ENCODE measurements at regions not wholly inside any gene's neighbourhood (a gene's known extent, or its start where the extent isn't known, plus 50 kb on each side); places are given as distances from the start of the nearest gene placed in this dataset.

DNA sequence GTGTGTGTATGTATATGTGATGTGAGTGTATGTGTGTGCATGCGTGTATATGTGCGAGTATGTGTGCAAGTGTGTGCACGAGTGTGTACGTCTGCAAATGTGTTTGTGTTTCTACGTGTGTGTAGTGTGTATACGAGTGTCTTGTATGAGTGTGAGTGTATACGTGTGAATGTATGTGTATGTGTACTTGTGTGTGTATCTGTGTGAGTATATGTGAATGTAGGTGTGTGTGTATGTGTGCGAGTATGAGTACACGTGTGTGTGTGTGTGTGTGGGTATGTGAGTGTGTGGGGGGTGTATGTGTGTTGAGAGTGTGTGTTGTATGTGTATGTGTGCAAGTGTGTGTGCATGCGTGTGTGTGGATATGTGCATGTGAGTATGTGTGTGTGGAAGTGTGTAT, 602.0 kb upstream of the CDH4 start:
- no peak overlapping the region for H3K4me3 ChIP-seq
- intact Hi-C loops (cut with DNase I; ENCODE audit: low total_unique reads): no loop called here
- no peak overlapping the region for H3K27ac ChIP-seq
- no peaks in the 10 kb centered on the region for H3K36me3 ChIP-seq
- DNase-seq: no peak
- no peaks in the 10 kb centered on the region for H3K9me3 ChIP-seq
- H3K27me3 ChIP-seq: no peaks in the 10 kb centered on the region
- TF ChIP-seq POLR2A (IDR thresholded peaks at IDR 0.05): no peak
- TF ChIP-seq, protein P1, sequence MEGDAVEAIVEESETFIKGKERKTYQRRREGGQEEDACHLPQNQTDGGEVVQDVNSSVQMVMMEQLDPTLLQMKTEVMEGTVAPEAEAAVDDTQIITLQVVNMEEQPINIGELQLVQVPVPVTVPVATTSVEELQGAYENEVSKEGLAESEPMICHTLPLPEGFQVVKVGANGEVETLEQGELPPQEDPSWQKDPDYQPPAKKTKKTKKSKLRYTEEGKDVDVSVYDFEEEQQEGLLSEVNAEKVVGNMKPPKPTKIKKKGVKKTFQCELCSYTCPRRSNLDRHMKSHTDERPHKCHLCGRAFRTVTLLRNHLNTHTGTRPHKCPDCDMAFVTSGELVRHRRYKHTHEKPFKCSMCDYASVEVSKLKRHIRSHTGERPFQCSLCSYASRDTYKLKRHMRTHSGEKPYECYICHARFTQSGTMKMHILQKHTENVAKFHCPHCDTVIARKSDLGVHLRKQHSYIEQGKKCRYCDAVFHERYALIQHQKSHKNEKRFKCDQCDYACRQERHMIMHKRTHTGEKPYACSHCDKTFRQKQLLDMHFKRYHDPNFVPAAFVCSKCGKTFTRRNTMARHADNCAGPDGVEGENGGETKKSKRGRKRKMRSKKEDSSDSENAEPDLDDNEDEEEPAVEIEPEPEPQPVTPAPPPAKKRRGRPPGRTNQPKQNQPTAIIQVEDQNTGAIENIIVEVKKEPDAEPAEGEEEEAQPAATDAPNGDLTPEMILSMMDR (IDR thresholded peaks at IDR 0.05): no peak
- no peaks in the 10 kb centered on the region for H3K4me1 ChIP-seq

DNA sequence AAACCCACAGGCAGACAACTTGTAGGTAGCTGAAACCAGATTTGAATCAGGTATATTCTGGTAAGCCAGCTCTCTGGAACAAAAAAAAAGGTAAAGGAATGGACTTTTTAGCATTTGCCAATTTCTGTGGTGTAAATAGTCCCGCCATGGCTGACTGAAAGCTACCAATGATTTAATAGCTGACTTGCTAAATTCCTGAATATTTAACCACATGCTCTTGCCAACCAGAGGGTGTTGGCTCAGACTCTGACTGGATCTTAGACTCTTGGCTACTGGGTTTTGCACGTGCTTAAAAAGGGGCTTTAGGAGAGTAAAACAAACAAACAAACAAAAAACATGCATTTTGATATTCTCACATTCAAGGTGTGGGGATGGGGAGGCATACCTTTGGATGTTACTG, 600.0 kb upstream of the CDH4 start:
- TF ChIP-seq, protein P1 (IDR thresholded peaks at IDR 0.05): no peak
- TF ChIP-seq POLR2A (IDR thresholded peaks at IDR 0.05): no peak
- intact Hi-C loops (cut with DNase I; ENCODE audit: low total_unique reads): no loop called here
- Histone ChIP-seq H3K4me3 (no peak overlapping the region), H3K36me3 (no peaks in the 10 kb centered on the region), H3K9me3 (no peaks in the 10 kb centered on the region), H3K27me3 (no peaks in the 10 kb centered on the region), H3K4me1 (no peaks in the 10 kb centered on the region), H3K27ac (no peak overlapping the region)
- no peak for DNase-seq

DNA sequence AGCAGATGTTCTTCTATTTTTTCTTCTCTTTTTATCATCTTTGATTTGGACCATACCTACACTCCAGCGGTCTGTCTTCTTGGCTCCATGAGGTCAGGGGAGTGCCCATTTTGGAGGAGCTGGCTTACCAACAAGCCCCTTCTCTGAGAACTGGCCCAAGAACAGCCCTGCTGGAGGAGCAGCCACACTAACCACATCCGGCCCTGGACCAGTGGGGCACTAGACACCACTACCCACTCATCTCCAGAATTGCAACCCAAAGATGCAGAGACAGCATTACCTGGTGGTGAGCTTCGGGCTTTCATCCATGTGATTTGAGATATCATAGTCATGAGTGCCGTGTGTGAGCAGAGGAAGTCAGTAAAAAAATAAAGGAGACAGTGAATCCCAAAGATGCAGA, 599.4 kb upstream of the CDH4 start:
- H3K36me3 ChIP-seq: no peaks in the 10 kb centered on the region
- DNase-seq: no peak
- no peaks in the 10 kb centered on the region for H3K9me3 ChIP-seq
- intact Hi-C loops (cut with DNase I; ENCODE audit: low total_unique reads): no loop called here
- no peak for TF ChIP-seq POLR2A (IDR thresholded peaks at IDR 0.05)
- TF ChIP-seq, protein P1 (IDR thresholded peaks at IDR 0.05): no peak
- H3K27me3 ChIP-seq: no peaks in the 10 kb centered on the region
- H3K4me1 ChIP-seq: no peaks in the 10 kb centered on the region
- no peak overlapping the region for H3K4me3 ChIP-seq
- no peak overlapping the region for H3K27ac ChIP-seq

DNA sequence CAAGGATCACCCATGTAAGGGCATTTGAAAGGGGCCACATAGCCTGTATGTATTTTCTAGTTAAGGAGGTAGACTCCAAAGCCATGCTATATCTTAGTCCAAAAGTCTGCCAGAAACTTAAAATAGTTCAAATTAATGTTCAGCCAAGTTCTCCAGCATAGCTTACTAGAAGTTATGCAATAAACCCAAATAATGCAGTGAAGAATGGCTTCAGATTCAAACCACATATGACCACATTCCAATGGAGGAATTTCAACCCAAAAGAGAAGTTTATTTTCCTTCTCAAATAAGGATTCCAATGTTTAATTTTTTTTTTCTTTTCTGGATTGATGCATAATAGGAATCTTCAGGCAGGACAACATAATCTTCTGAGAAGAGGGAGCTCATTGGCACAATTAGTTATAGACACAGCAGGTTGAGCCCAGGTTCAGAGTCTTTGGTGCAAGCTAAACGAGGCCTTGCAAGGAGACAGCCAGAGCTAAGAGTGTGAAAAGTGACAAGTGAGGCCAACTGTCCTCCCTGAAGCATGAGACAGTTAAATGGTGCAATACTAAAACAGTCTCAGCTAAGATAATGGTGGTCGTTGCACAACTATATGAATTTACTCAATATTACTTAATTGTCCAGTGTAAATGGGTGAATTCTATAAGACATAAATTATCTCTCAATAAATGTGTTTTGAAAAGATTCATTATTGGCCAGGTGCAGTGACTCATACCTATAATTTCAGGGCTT, 598.8 kb upstream of the CDH4 start:
- intact Hi-C loops (cut with DNase I; ENCODE audit: low total_unique reads): no loop called here

DNA sequence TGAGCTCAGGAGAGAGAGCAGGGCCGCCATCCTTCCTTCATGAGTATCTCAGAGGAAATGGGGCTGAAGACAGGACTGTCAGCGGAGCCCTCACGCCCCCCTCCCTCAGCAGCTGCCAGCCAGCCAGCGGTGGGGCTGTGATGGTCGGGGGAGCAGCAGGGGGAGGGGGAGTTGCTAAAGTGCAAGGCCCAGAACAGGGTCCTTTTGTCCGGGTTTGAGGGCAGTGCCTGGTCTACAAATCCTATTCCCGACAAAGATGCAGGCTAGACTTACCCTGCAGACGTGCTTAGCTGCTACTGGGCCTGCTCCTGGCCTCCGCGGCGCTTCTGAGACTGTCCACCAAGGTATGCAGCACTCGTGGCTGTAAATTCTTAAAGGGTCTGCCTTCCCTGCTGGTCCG, 593.4 kb upstream of the CDH4 start:
- H3K4me3 ChIP-seq: no peak overlapping the region

More for the DNA sequence above, 598.8 kb upstream of the CDH4 start:
- TF ChIP-seq, protein P1 (IDR thresholded peaks at IDR 0.05): no peak
- no peak for TF ChIP-seq POLR2A (IDR thresholded peaks at IDR 0.05)
- H3K4me3 ChIP-seq: no peak overlapping the region
- H3K9me3 ChIP-seq: no peaks in the 10 kb centered on the region
- no peak for DNase-seq
- H3K27ac ChIP-seq: no peak overlapping the region
- no peaks in the 10 kb centered on the region for H3K36me3 ChIP-seq
- H3K27me3 ChIP-seq: no peaks in the 10 kb centered on the region
- H3K4me1 ChIP-seq: no peaks in the 10 kb centered on the region

More for the DNA sequence above, 593.4 kb upstream of the CDH4 start:
- H3K9me3 ChIP-seq: no peaks in the 10 kb centered on the region
- no peaks in the 10 kb centered on the region for H3K27me3 ChIP-seq
- intact Hi-C loops (cut with DNase I; ENCODE audit: low total_unique reads): no loop called here
- DNase-seq: no peak
- no peaks in the 10 kb centered on the region for H3K4me1 ChIP-seq
- TF ChIP-seq POLR2A (IDR thresholded peaks at IDR 0.05): no peak
- TF ChIP-seq, protein P1 (IDR thresholded peaks at IDR 0.05): no peak
- no peak overlapping the region for H3K27ac ChIP-seq
- H3K36me3 ChIP-seq: no peaks in the 10 kb centered on the region

All from uterus (tissue), 3 donors.